ENCODE measurements at regions not wholly inside any gene's neighbourhood (a gene's known extent, or its start where the extent isn't known, plus 50 kb on each side); places are given as distances from the start of the nearest gene placed in this dataset.

DNA sequence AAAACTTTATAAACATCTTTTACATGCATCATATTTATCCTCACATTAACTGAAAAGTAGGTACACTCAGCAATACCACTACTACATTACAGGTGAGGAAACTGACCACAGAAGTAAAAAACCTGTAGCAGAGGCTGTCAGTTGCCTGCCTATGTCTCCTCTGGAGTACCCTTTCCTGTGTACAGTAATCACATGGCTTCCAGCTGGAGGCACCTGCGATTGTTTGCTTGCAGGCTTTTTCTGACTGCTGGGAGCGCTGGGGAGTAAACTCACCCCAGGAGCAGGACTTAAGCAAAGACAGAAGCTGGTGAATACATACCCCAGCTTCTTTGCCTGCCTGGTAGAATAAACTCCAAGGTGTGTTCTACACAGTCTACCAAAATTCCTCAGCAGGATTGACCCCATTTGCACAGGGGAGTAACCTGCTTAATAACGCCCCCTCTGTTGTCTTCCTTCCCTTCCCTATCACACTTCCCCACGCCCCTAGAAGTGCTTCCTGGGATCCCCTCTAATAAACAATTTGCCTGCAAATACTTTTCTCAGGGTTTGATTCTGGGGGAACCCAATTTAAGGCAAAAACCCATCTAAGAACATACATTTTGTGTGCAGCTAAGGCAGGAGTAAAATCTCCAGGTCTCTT lies 138.9 kb downstream of the PTH2R start:
- no peak for DNase-seq (ENCODE audit: low read depth)
- no peak overlapping the region for H3K4me3 ChIP-seq (ENCODE audit: control insufficient read depth, low read depth, low read length)
- TF ChIP-seq, protein P1, sequence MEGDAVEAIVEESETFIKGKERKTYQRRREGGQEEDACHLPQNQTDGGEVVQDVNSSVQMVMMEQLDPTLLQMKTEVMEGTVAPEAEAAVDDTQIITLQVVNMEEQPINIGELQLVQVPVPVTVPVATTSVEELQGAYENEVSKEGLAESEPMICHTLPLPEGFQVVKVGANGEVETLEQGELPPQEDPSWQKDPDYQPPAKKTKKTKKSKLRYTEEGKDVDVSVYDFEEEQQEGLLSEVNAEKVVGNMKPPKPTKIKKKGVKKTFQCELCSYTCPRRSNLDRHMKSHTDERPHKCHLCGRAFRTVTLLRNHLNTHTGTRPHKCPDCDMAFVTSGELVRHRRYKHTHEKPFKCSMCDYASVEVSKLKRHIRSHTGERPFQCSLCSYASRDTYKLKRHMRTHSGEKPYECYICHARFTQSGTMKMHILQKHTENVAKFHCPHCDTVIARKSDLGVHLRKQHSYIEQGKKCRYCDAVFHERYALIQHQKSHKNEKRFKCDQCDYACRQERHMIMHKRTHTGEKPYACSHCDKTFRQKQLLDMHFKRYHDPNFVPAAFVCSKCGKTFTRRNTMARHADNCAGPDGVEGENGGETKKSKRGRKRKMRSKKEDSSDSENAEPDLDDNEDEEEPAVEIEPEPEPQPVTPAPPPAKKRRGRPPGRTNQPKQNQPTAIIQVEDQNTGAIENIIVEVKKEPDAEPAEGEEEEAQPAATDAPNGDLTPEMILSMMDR (IDR thresholded peaks at IDR 0.05; ENCODE audit: control insufficient read depth, insufficient read depth, low read depth, low read length, missing control alignments): no peak

DNA sequence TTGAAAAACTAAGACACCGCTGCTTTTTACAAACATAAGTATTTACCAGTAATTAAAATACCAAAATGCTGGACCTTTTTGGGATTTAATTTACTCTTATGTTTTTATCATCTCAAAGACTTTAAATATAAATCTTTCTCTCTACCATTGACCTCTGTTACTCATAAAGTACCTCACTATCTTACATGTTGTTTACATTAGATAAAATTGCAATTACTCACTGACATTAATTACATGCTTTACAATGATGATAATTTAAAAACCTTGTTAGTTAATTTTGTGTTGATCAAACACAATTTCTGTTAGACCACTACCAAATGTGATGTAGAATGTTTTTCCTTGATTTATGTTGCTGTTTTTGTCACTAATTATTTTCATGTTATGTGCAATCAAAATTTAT lies 139.5 kb downstream of the PTH2R start:
- TF ChIP-seq, protein P1 (IDR thresholded peaks at IDR 0.05; ENCODE audit: control insufficient read depth, insufficient read depth, low read depth, low read length, missing control alignments): no peak
- DNase-seq (ENCODE audit: low read depth): no peak
- H3K4me3 ChIP-seq (ENCODE audit: control insufficient read depth, low read depth, low read length): no peak overlapping the region

DNA sequence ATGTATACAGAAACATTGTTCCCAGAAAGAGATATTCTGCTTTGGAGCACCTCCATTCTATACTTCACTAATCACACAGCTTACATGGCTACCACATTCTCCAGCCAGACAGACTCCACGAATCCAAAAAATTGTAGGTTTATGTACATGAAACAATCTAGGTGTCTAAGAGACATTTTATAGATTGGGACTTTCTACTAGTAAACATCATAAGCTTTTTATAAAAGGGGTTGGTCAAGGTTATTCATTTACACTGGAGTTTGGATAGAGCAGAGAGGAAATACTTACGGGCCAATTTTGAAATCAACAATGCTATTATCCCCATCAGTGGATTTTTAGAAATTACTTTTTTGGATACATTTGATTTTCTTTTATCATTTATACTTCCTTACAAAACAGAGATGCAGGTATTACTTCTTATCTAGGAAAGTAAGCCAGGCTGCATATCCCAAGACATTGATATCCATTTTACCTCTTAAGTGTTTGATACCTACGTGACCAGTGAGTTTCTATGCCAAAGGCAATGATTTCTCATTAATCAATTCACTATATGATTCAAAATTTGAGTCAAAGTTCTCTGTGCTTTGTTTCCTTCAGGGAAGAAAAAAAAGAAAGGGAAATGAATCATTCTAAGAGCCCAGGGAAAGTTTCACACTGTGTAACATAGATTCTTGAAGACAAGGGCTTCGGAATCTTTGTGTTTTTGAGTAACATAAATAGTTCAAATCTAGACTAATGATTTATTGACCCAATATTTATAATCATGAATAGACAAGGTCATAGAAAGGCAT lies 140.5 kb downstream of the PTH2R start:
- H3K4me3 ChIP-seq (ENCODE audit: control insufficient read depth, low read depth, low read length): no peak overlapping the region
- DNase-seq (ENCODE audit: low read depth): no peak
- TF ChIP-seq, protein P1 (IDR thresholded peaks at IDR 0.05; ENCODE audit: control insufficient read depth, insufficient read depth, low read depth, low read length, missing control alignments): no peak

DNA sequence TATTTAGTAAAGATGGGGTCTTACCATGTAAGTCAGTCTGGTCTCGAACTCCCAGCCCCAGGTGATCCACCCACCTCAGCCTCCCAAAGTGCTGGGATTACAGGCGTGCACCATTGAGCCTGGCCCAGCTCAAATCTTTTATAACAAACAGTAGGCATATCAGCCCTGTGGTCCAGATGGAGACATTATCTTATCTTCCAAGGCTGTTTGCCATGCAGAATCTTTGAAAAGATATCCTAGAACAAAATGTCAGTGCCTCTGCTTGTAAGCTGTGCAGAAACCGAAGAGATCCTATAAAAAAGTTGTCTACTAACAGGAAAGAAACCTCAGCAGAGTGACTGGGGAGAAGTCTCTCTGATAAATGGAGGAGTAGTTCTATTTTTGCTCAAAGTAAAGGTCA lies 142.1 kb downstream of the PTH2R start:
- TF ChIP-seq, protein P1 (IDR thresholded peaks at IDR 0.05; ENCODE audit: control insufficient read depth, insufficient read depth, low read depth, low read length, missing control alignments): no peak
- no peak overlapping the region for H3K4me3 ChIP-seq (ENCODE audit: control insufficient read depth, low read depth, low read length)
- no peak for DNase-seq (ENCODE audit: low read depth)

DNA sequence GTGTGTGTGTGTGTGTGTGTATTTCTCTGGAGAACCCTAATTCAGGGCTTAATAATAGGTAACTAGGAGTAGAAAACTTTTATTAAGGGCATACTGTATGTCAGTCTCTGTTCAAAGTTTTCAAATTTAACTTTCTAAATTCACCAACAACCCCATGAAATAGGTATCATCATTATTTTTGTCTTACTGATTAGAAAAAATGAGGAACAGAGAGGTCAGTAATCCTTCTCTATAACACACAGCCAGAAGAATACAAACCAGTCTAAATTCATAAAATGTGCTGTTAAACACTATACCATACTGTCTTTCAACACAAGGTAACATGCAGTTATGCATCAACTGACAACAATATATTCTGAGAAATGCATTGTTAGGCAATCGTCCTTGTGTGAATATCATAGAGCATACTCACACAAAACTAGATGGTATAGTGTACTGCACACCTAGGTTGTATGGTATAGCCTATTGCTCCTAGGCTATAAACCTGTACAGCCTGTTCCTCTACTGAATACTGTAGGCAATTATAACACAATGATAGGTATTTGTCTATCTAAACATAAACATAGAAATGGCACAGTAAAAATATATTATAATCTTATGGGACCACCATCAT lies 143.1 kb downstream of the PTH2R start:
- no peak overlapping the region for H3K4me3 ChIP-seq (ENCODE audit: control insufficient read depth, low read depth, low read length)
- DNase-seq (ENCODE audit: low read depth): no peak
- TF ChIP-seq, protein P1 (IDR thresholded peaks at IDR 0.05; ENCODE audit: control insufficient read depth, insufficient read depth, low read depth, low read length, missing control alignments): no peak

DNA sequence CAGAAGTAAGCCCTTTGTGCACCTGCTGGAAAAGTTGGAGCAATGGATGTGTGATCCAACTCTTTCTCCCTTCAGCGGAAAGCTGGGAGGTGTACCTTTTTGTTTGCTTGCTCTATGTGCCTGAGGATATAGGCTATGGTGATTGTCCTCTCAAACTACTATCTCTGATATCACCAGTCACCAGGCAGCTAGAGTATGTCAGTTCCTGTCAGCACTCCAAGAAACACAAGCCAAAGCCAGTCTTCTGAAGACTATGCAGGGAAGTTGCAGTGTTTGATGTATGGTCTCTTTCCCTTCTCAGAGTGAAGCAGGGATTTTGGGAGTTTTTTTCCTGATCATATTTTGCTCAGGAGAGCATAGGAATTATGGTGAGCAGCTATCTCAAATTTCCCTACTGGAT lies 146.4 kb downstream of the PTH2R start:
- TF ChIP-seq, protein P1 (IDR thresholded peaks at IDR 0.05; ENCODE audit: control insufficient read depth, insufficient read depth, low read depth, low read length, missing control alignments): no peak
- no peak overlapping the region for H3K4me3 ChIP-seq (ENCODE audit: control insufficient read depth, low read depth, low read length)
- no peak for DNase-seq (ENCODE audit: low read depth)
